Endothelial cell of umbilical vein (primary cell): ENCODE measurements at regions not wholly inside any gene's neighbourhood (a gene's known extent, or its start where the extent isn't known, plus 50 kb on each side); places are given as distances from the start of the nearest gene placed in this dataset.

ENCODE experiments used
- BruUV-seq: library from RNA; stranded (reverse); fragments of 400-500 nt; replicated peaks from 2 replicates; lab custom pipeline; 2021; lab: Mats Ljungman, UMichigan
- CTCF ChIA-PET: fragments of 300-600, 350-600 bp; sonication (Branson Sonifier 250); formaldehyde crosslinking; loops from one replicate; lab custom pipeline; 2021; ENCODE audit warnings: antibody characterized with exemption, inconsistent platforms; lab: Charles Lee
- POLR2A ChIA-PET: fragments of 300-600, 350-600 bp; sonication (Branson Sonifier 250); formaldehyde crosslinking; loops from one replicate; lab custom pipeline; 2021; ENCODE audit warnings: antibody characterized with exemption, inconsistent platforms; lab: Charles Lee
- DNase-seq: peaks from one replicate; pipeline ENCODE4 v3.0.0-alpha.2; 2011; ENCODE audit warnings: low read depth, low spot score
- FAIRE-seq: peaks from 2 replicates; lab custom pipeline; 2011; peaks lifted over from hg19 to GRCh38; lab: Jason Lieb, UNC
- H2AFZ ChIP-seq: 2 replicates; pipeline ENCODE4 v1.6.0; 2012; ENCODE audit warnings: low read depth, low read length, control low read depth, inconsistent platforms
- H3K27ac ChIP-seq: 2 replicates; pipeline ENCODE4 v1.5.1; 2011; ENCODE audit warnings: low read depth, mild to moderate bottlenecking, control low read depth, low read length, moderate library complexity; ENCODE audit not compliant: insufficient read depth
- H3K27me3 ChIP-seq, 2 experiments: 2 replicates each; pipeline versions ENCODE4 v1.6.0 to v1.6.1; 2011; ENCODE audit warnings: low read length in 2 of 2, mixed read lengths in 1 of 2; ENCODE audit not compliant: control insufficient read depth in 2 of 2, insufficient read depth in 2 of 2
- H3K36me3 ChIP-seq, 2 experiments: 2 replicates in 1 of 2; 3 replicates in 1 of 2; pipeline ENCODE4 v1.5.1; 2011; ENCODE audit warnings: low read length in 2 of 2, mild to moderate bottlenecking in 1 of 2, moderate library complexity in 1 of 2; ENCODE audit not compliant: control insufficient read depth in 2 of 2, insufficient read depth in 2 of 2; ENCODE audit errors: extremely low read depth in 1 of 2
- H3K4me1 ChIP-seq: 3 replicates; pipeline ENCODE4 v1.5.1; 2011; ENCODE audit warnings: mild to moderate bottlenecking, low read length; ENCODE audit not compliant: control insufficient read depth, insufficient read depth; ENCODE audit errors: extremely low read depth
- H3K4me2 ChIP-seq: 2 replicates; pipeline ENCODE4 v1.6.1; 2011; ENCODE audit warnings: low read length, control low read depth, mixed read lengths; ENCODE audit not compliant: insufficient read depth
- H3K4me3 ChIP-seq, 3 experiments: fragments of 200-600 bp in 1 of 3; sonication (generic), shearing (Covaris generic) in 1 of 3; replicated peaks in 1 of 3; 2 replicates each; pipeline ENCODE4 v1.5.1; 2011 to 2016; ENCODE audit warnings: control low read depth in 3 of 3, low read length in 3 of 3, mild to moderate bottlenecking in 2 of 3, inconsistent platforms in 1 of 3, low read depth in 1 of 3, moderate library complexity in 1 of 3; ENCODE audit not compliant: insufficient read depth in 1 of 3
- H3K79me2 ChIP-seq: 2 replicates; pipeline ENCODE4 v1.6.0; 2012; ENCODE audit warnings: low read length, inconsistent platforms; ENCODE audit not compliant: control insufficient read depth, insufficient read depth
- H3K9ac ChIP-seq: replicated peaks from 2 replicates; pipeline ENCODE3; 2011; ENCODE audit warnings: low read length, control low read depth; ENCODE audit not compliant: insufficient read depth; ENCODE audit errors: extremely low read depth
- H3K9me1 ChIP-seq: replicated peaks from 3 replicates; pipeline ENCODE4 v1.6.0; 2011; ENCODE audit warnings: mild to moderate bottlenecking, low read length; ENCODE audit not compliant: control insufficient read depth, insufficient read depth; ENCODE audit errors: extremely low read depth
- H3K9me3 ChIP-seq: replicated peaks from 2 replicates; pipeline ENCODE4 v1.5.1; 2012; ENCODE audit warnings: low read length, inconsistent platforms; ENCODE audit not compliant: control insufficient read depth, insufficient read depth
- H4K20me1 ChIP-seq: replicated peaks from 2 replicates; pipeline ENCODE3; 2011; ENCODE audit warnings: mild to moderate bottlenecking, low read length; ENCODE audit not compliant: control insufficient read depth, insufficient read depth; ENCODE audit errors: extremely low read depth
- EZH2 ChIP-seq: IDR thresholded peaks from 2 replicates; pipeline ENCODE4 v1.6.1; 2012; ENCODE audit warnings: borderline replicate concordance, low read depth, mild to moderate bottlenecking, moderate library complexity, low read length, inconsistent platforms; ENCODE audit not compliant: severe bottlenecking
- FOS ChIP-seq: IDR thresholded peaks from 2 replicates; pipeline ENCODE4 v1.6.1; 2011; ENCODE audit warnings: mild to moderate bottlenecking, low read length, moderate library complexity, borderline replicate concordance; ENCODE audit not compliant: insufficient read depth
- GATA2 ChIP-seq: IDR thresholded peaks from 2 replicates; pipeline ENCODE4 v1.7.0; 2011; ENCODE audit warnings: low read depth, mild to moderate bottlenecking, moderate library complexity, mixed read lengths, low read length; ENCODE audit not compliant: insufficient read length, insufficient read depth
- JUN ChIP-seq: IDR thresholded peaks from 2 replicates; pipeline ENCODE4 v1.6.1; 2011; ENCODE audit warnings: borderline replicate concordance, low read depth; ENCODE audit not compliant: insufficient read length, insufficient read depth
- MYC ChIP-seq: IDR thresholded peaks from one replicate; pipeline ENCODE4 v1.6.1; 2011; ENCODE audit warnings: mild to moderate bottlenecking, low read depth, low read length
- POLR2A ChIP-seq: IDR thresholded peaks from 2 replicates; pipeline ENCODE4 v1.6.1; 2012; ENCODE audit warnings: low read depth, mild to moderate bottlenecking, control low read depth, low read length
- POLR2AphosphoS5 ChIP-seq: IDR thresholded peaks from 2 replicates; pipeline ENCODE4 v1.6.1; 2012; ENCODE audit warnings: low read depth, mild to moderate bottlenecking, control low read depth, low read length, moderate library complexity; ENCODE audit not compliant: insufficient read depth
- dilution Hi-C: fragments of 300-500 bp; cut with MboI; formaldehyde crosslinking; loops from one replicate; pipeline ENCODE4 v1.15.0; 2019; ENCODE audit warnings: low sequenced_read_pairs; ENCODE audit not compliant: extremely low pct_ligation_motif_present
- intact Hi-C: fragments of 100-400 bp; cut with micrococcal nuclease; formaldehyde crosslinking; loops from one replicate; pipeline ENCODE4 v1.10.0; 2022
- TF ChIP-seq, protein P1 (sequence below), 2 donors: IDR thresholded peaks; 1 replicate in 1 of 2; 2 replicates in 1 of 2; pipeline ENCODE4 v1.5.1; 2011; ENCODE audit warnings: low read length in 2 of 2, mild to moderate bottlenecking in 2 of 2, moderate library complexity in 2 of 2, control low read depth in 1 of 2, inconsistent platforms in 1 of 2, low read depth in 1 of 2; ENCODE audit not compliant: insufficient read depth in 1 of 2; ENCODE audit errors: extremely low read depth in 1 of 2
- TF ChIP-seq, protein P2 (sequence below): IDR thresholded peaks from 2 replicates; pipeline ENCODE4 v1.6.1; 2011; ENCODE audit not compliant: insufficient read depth, insufficient read length

DNA sequence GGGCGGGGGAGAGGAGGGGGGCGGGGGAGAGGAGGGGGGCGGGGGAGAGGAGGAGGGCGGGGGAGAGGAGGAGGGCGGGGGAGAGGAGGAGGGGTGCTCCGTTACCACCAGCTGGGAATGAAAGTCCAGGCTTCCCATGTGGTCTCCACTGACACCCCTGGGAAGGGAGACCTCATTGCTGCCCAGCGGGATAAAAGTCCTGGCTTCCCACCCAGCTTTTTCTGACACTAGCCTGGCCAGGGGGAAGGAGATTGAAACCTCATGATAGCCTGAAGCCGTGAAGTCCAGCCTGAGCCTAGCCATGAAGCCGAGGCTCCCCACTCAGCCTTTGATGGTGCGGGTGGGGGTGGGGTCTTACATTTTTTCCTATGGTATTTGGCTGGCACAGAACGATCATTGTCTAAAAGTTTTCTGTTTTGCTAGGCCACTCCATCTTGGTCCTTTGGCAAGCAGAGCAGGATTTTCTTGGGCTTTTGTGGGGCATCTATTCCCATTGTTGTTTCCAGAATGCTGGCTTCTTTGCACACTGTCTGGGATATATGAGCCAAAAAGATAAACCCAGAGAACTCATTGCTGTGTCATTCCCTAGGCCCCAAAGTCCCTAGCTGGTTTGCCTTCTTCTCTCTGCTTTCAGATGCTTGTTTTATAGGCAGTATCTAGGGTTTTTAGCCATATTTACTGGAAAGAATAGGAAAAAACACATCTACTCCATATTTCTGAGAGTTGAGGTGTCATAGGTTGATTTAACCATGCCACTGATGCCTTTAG, 65.3 kb upstream of the SMOX start:
- no peak overlapping the region for H3K4me3 ChIP-seq

More for the DNA sequence above, 65.3 kb upstream of the SMOX start:
- no peaks in the 10 kb centered on the region for H3K79me2 ChIP-seq
- H3K27me3 ChIP-seq = no peaks in the 10 kb centered on the region
- DNase-seq = no peak
- H3K4me1 ChIP-seq = peaks cover 7% of the 10 kb centered on the region
- TF ChIP-seq MYC (no peak), GATA2 (no peak), POLR2A (no peak), EZH2 (no peak), POLR2AphosphoS5 (no peak), FOS (no peak), JUN (no peak)
- TF ChIP-seq, protein P1, sequence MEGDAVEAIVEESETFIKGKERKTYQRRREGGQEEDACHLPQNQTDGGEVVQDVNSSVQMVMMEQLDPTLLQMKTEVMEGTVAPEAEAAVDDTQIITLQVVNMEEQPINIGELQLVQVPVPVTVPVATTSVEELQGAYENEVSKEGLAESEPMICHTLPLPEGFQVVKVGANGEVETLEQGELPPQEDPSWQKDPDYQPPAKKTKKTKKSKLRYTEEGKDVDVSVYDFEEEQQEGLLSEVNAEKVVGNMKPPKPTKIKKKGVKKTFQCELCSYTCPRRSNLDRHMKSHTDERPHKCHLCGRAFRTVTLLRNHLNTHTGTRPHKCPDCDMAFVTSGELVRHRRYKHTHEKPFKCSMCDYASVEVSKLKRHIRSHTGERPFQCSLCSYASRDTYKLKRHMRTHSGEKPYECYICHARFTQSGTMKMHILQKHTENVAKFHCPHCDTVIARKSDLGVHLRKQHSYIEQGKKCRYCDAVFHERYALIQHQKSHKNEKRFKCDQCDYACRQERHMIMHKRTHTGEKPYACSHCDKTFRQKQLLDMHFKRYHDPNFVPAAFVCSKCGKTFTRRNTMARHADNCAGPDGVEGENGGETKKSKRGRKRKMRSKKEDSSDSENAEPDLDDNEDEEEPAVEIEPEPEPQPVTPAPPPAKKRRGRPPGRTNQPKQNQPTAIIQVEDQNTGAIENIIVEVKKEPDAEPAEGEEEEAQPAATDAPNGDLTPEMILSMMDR (IDR thresholded peaks at IDR 0.05; ENCODE audit: extremely low read depth in 1 of 2, insufficient read depth in 1 of 2, low read depth in 1 of 2, low read length in 2 of 2) = no peak
- TF ChIP-seq, protein P2, sequence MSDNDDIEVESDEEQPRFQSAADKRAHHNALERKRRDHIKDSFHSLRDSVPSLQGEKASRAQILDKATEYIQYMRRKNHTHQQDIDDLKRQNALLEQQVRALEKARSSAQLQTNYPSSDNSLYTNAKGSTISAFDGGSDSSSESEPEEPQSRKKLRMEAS = no peak
- FAIRE-seq = peak; percentile 26
- no TSS peak for BruUV-seq
- no peak overlapping the region for H3K27ac ChIP-seq
- no peak overlapping the region for H3K9ac ChIP-seq
- peak overlapping the region; percentile 28 for H2AFZ ChIP-seq
- H3K9me3 ChIP-seq = no peaks in the 10 kb centered on the region
- dilution Hi-C loops (no loop called here), intact Hi-C loops (no loop called here)
- H3K36me3 ChIP-seq = no peaks in the 10 kb centered on the region
- CTCF ChIA-PET = interaction anchor here (5.6 to 5.8 kb wide), 2 partner anchors 11 to 69 kb away, joined by 71 to 77 read pairs; partner anchors contain the start of gene RNF24
- no peaks in the 10 kb centered on the region for H3K9me1 ChIP-seq
- H4K20me1 ChIP-seq = no peaks in the 10 kb centered on the region
- POLR2A ChIA-PET = no interaction called here
- H3K4me2 ChIP-seq = no peak overlapping the region
